NCI-H82 (cell line): ENCODE measurements at regions not wholly inside any gene's neighbourhood (a gene's known extent, or its start where the extent isn't known, plus 50 kb on each side); places are given as distances from the start of the nearest gene placed in this dataset.

Experiments
- DNase-seq: peaks from one replicate; lab custom pipeline; 2025; lab: John Stamatoyannopoulos, UW

- DNase-seq, result no peak
These were observed 203.3 kb downstream of the COG6 start for GRCh38 chr13:39858794-39859193.

GRCh38 chr13:39859898-39860297 lies 204.4 kb downstream of the COG6 start:
- DNase-seq, result peak; percentile 93

DNA sequence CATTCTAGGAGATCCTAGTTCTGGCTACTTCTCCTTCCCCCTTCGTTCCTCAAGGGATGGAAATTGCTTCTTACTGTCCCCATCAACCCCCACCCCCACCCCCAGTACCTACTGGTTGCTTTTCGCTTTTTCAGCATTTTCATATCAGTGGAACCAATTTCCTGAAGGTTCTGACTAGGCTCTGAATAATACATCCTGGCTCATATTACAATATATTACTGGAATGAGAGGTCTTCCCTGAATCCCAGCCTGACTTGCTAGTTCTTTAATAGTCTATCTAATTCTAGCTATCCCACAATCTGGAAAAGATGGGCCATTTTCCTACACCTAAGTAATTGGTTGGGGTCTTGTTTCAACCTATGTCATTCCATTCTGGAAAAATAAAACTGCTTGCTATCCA lies 207.4 kb downstream of the COG6 start:
- DNase-seq, result no peak

GRCh38 chr13:39864221-39864620 lies 208.8 kb downstream of the COG6 start:
- DNase-seq, result no peak

GRCh38 chr13:39866722-39867121 lies 211.3 kb downstream of the COG6 start:
- DNase-seq, result no peak

GRCh38 chr13:39867807-39868206 lies 212.3 kb downstream of the COG6 start:
- DNase-seq, result no peak

GRCh38 chr13:39870197-39870747 lies 214.8 kb downstream of the COG6 start:
- DNase-seq, result peak; percentile 56

DNA sequence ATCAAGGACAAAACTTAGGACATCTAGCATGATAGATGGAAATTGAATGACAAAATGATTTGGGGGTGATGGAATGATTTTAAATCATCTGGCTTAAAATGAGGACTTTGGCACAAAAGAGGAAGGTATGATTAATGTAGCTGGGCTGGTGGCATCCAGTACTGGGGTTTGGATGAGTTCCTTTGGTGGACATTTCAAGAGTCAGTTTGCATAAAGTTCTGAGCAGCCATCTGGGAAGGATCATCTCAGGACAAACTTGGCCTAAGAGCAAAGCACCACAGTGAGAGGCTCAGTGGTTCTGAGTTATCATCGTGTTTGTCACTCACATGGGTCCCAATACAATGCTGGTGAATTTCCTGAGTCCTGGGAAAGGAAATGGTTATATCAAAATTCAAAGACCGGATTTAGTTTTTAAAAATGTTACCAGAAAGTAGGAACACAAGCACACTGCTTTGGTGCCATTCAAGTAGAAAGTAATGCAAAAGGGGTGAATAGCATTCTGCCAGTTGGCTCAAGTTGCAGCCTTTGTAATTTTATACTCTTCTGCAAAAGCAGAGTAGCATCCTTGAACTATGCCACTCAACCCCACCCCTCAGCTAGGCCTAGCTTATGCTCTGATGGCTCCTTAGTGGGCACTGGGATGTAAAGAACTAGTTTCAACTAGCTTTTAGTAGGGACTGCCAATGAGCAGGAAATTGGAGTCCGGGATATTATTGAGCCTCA lies 219.0 kb downstream of the COG6 start:
- peak; percentile 33 for DNase-seq

DNA sequence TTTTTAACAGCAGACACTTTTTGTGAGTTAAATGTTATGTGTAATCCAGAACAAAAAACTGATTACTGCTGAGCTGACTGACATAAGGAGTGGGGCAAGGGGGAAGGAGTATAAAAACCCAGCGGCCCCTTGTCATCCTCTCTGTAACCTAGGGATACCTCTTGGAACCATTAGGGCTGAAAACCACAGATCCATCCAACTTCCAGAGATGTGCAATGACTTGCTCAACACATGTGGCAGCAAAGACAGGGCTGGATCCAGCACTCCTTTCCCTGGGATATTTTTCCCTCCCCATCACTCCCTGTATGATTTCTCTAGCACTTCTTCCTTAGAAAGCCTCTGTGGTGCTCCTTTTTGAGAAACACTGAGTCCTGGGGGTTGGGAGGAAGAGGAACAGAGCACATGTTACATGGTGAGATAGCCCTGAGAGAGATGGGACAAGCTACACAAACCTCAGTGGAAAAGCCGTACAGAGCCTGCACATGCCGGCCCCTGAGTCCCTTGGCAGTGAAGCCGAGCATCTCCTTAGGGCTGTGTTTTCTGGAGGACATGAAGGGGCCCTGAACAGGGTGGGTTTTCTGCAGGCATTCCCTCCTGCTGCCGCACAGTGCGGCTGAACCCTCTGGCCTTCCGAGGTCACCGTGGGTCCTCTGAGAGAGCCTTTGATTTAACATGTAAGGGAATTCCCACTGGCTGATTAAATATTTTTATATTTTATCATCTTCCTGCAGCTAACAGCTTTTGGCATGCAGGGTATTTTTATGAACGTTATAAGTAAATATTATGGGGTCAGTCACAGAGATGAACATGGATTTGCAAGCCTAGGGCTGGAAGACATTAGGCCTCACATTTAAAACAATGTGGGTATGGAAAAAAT lies 219.9 kb downstream of the COG6 start:
- DNase-seq, result no peak

DNA sequence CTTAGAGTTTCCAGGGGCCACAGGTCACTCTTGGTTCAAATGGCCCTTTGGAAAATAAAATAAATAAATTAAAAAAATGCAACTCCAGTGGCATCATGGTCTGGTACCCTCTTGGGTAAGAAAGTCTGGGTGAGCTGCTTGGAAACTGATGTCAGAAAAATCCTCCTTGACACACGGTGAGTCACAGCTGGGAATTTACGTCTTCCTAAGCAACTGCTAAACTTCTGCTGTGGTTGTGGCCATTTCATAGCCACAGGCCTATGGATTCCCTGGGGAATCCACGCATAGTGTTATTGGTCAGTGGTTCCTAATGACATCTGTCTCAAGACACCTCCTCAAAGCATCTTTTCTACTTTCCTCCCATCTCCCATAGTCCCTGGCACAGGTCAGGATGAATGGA lies 220.8 kb downstream of the COG6 start:
- peak; percentile 77 for DNase-seq

DNA sequence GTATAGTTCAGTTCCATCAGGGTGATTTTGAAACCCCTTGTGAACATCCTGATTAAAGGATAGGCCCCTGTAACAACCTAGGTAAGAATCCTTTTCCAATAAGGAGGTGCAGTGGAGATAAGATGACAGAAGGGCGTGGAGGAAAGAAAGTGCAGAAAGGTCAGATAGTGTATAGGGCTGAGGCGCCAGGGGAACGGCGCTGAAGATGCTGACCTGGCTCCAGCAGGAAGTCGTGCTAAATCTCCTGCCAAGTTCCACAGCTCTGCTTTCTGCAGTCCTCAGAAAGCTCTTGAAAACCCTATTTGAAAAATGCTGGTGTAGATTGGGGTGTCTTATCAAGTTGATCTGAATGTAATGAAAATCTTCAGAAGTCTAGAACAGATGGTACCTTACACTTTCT lies 221.7 kb downstream of the COG6 start:
- DNase-seq, result peak; percentile 58

- no peak for DNase-seq
These were observed 224.0 kb downstream of the COG6 start for GRCh38 chr13:39879286-39880035.

DNA sequence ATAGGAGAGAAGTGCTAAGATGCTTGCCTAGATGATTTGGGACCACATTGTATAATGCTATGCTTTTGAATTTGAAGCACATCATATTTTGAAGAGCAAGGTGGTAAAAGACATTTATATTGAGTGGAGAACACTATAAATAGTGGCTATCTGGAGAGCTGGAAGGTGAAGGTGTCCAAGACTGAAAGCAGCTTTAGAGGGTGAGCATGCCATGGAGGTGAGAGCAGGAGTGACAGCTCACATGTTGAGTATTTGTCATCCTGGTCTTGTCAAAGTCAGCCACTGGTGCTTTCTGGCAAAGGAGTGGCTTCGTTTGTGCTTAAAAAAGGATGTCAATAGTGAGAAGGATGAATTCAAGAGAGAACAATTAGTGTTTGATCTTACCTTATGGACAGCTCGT lies 225.9 kb downstream of the COG6 start:
- DNase-seq, result no peak

DNA sequence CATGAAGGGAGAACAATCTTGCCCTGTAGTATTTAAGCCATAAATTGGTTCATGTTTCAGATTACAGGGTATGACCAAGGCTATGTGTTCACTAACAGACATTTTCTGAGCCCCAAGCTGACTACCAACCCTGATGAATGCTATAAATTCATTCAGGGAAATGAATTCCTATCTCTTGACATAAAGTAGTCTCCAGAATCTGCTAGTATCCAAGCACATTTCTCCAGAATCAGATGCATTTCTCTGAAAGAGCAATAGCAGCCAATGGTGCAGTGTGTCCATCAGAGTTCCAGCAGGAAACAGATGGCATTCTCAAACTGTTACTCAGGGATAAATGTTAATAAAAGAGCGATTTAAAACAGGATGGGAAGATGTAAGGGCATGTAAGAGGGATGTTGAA lies 226.4 kb downstream of the COG6 start:
- no peak for DNase-seq

- no peak for DNase-seq
These were observed 228.7 kb downstream of the COG6 start for GRCh38 chr13:39884166-39884565.

DNA sequence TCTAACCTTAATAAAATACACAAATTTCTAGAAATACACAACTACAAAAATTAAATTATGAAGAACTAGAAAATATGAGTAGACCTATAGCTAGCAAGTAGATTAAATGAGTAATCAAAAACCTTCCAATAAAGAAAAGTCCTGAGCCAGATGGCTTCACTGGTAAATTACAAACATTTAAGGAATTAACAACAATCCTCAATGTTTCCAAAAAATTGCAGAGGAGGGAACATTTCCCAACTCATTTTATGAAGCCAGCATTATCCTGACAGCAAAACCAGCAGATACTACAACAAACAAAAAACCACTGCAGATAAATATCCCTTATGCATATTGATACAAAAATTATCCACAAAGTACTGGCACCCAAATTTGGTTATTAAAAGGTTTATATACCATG lies 230.9 kb downstream of the COG6 start:
- no peak for DNase-seq

DNA sequence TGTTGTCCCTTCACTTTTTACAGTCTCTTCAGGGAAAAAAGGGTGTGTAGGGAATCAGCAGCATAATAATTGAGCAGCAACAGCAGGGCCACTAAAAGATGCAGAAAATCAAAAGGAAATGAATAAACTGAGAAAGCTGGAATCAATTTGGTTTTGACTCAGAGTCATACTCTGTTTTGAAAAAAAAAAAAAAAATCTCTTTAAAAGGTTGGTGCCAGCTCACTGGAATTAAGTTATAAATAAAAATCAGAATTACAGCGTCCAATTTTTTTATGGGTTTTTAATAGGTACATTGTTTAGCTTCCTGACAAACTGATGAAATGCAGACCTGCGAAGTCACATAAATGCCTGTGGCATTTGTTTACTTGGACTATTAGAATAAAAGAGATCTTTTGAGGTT lies 231.9 kb downstream of the COG6 start:
- no peak for DNase-seq

DNA sequence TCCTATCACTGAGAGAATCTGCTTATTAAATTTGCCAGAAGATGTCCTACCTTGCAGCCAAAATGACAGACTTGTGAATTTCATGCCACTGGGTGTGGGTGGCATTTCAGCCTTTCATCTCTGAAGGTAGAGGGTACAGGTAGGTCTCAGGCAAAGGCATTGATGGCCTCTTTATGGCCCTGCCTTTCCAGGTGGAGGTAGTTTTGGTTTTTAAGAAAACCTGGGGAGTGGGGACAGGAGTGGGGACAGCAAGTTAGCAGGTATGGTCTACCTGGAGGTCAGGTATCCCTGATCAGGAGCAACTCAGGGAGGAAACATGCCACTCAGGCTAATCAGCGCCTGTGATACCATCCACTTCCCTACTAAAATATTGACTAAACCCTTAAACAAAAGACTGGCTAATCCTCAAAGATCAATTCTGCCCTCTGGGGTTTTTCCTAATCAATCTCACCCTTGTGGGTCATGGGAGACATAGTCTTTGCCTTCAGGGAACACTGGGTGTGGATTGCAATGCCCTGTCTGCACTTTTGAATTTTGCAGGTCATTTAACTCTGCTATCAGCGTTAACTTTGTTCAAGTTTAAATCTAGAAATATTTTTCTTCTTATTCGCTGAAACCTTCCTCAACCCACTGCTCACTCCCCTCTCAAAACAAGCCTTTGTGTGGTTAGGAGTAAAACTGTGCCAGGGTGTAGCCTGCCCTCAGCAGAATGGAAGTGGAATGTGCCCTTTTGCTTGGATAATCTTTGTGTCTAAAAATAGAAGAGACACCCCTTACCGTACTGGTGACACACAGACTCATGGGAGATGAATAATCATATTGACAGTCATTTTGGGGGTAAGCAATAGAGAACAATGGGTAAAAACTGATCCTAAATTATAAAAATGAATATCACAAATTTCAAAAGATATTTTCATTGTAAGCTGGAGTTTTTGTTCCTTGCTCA lies 233.7 kb downstream of the COG6 start:
- no peak for DNase-seq

- DNase-seq, result no peak
These were observed 235.1 kb downstream of the COG6 start for GRCh38 chr13:39890537-39890936.

GRCh38 chr13:39892721-39893685 lies 237.5 kb downstream of the COG6 start:
- DNase-seq, result no peak
